SH-SY5Y (cell line): ENCODE measurements at regions not wholly inside any gene's neighbourhood (a gene's known extent, or its start where the extent isn't known, plus 50 kb on each side); places are given as distances from the start of the nearest gene placed in this dataset.

Source experiments
- GATA2 ChIP-seq: IDR thresholded peaks from 2 replicates; pipeline ENCODE4 v1.6.1; 2011; ENCODE audit warnings: mild to moderate bottlenecking, low read depth, low read length
- GATA3 ChIP-seq: IDR thresholded peaks from 2 replicates; pipeline ENCODE4 v1.6.1; 2011; ENCODE audit warnings: low read depth, mild to moderate bottlenecking, low read length, moderate library complexity

DNA sequence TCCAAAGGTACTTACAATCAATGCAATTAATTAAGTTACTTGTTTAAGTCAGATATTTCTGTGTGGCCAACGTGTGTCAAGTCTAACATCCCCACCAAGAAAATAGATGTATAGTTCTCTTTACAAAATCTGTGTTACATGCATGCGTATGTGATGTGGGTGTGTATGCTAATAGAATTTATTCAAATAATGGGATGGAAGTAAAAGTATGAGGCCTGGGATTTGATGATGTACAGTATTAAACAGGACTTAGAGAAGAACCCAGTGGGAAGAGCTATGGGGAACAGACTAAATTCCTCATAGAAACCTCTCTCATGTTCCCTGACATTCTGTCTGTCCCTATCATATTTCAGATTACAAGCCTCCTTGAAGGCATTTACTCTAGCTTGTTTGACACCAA, 72.5 kb downstream of the IFI44 start:
- TF ChIP-seq GATA2 (no peak), GATA3 (no peak)
